ENCODE measurements at regions not wholly inside any gene's neighbourhood (a gene's known extent, or its start where the extent isn't known, plus 50 kb on each side); places are given as distances from the start of the nearest gene placed in this dataset.

DNA sequence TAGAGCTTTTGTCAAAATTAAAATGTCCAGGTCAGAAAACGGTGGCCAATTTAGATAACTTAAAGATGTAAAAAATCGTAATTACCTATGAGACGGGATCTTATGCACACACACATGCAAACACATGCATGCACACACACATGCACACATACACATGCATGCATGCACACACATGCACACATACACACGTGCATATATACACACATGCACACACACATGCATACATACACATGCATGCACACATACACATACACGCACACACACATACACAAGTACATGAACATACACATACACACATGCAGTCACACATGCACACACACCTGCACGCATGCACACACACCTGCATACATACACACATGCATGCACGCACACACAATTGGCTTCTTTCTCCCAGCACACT, 362.0 kb downstream of the IRX1 start:
- DNase-seq (ENCODE audit: low read depth) = no peak

DNA sequence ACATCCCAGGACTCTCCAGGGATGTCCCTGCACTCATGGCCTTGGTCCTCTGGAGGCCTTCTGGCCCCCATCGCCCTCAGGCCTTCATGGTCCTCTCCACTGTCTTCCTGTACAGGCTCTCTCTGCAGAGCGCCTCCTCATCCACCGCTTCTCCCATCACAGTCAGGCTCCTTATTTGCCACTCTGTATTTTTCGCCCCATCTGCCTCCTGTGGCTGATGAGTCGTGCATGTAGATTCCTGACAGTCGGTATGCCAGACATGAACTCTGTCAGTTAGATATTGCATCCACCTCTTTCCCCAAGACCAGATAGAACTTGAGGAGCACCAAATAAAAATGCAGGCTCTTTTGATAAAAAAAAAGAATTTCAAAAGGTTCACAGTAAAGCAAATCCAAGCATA, 362.8 kb downstream of the IRX1 start:
- DNase-seq (ENCODE audit: low read depth) = no peak

GRCh38 chr5:3962113-3962512, 366.5 kb downstream of the IRX1 start:
- DNase-seq (ENCODE audit: low read depth) = no peak

GRCh38 chr5:3963652-3964051, 368.0 kb downstream of the IRX1 start:
- DNase-seq (ENCODE audit: low read depth) = no peak

- DNase-seq (ENCODE audit: low read depth) = no peak
Measured at GRCh38 chr5:3980156-3980555, 384.5 kb downstream of the IRX1 start.

DNA sequence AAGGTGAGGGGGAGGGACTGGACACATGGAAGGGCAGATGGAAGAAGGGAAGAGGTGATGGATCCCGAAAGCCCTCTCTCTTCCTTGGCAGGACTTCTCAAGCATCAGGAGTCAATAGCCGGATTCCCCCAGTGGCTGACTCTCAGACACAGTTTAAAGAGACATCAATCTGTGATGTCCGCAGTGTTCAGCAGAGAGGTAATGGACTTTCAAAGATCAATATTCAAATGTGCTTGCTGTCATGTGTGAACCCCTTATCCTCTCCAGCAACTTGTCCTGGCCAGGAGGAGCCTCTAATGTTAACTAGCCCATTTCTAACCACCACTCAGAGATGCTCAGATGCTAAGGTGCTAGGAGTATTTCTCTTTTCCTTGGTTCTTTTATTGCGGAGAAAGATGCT, 392.2 kb downstream of the IRX1 start:
- DNase-seq (ENCODE audit: low read depth) = no peak

DNA sequence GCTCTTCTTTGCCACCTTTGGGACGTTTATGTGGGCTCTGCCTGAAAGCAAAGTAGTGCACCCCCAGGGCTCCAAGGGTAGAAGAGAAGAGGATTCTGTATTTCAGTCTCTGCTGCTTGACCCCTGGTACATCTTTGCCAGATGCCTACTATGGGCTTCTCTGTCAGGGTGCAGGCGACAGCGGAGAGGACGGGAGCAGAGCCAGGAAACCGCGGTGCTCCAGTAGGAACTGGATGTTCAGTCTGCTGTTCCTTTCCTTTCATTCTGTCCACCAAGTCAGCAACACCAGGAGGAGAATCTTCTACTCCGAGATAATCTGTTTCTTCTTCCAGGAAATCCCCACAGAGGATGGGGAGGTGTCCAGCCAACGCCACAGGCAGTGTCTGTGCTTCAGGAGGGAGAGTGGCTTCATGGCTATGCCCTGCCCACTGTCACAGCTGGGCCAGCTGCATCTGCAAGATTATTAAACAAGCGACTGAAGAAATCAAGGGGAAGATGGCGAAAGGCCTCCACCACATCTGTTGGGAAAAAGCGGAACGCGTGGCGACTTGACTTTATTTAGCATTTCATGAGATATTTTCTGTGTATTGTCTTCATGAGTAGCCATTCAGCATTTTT, 398.3 kb downstream of the IRX1 start:
- no peak for DNase-seq (ENCODE audit: low read depth)

DNA sequence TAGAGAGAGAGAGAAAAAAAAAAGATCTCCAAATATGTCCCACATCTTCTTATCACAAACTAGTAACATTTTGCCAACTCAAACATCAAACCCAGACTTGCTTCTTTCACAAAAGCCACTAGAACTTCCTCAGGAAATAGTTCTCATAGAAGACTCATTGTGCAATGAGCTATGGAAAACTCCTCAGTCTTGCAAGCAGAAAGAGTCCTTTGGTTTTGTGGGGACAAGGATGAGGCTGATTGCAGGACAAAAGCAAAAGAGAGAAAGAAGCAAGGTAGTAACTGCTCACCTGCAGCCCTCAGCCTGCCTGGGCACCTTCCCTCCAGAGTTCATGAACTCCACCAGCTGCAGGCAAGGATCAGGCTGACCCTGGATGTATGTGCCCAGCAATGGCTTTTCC, 399.0 kb downstream of the IRX1 start:
- DNase-seq (ENCODE audit: low read depth) = no peak

- no peak for DNase-seq (ENCODE audit: low read depth)
Measured at GRCh38 chr5:3995954-3996619, 400.5 kb downstream of the IRX1 start.

GRCh38 chr5:3996707-3997336, 401.2 kb downstream of the IRX1 start:
- DNase-seq (ENCODE audit: low read depth) = no peak

GRCh38 chr5:3997670-3998069, 402.0 kb downstream of the IRX1 start:
- DNase-seq (ENCODE audit: low read depth) = no peak

- no peak for DNase-seq (ENCODE audit: low read depth)
Measured at GRCh38 chr5:3999929-4000328, 404.3 kb downstream of the IRX1 start.

DNA sequence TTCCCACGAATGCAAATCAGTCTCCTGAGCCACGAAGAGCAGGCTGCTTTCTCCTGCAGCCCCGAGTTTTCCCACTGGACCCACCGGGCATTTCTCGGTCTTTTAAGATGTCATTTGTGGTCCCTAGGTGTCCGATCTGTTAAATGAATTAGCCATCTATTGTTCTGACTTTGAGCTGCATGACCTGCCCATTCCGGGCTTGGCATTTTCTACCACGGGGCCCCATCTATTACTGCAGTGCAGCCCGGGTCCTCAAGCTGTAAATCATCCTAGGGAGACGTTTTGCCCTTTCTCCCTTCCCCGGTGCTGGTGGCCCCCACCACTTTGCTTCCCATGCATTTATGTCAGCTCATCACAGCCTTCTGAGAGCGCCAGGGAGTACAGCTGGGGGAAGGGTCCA, 405.4 kb downstream of the IRX1 start:
- DNase-seq (ENCODE audit: low read depth) = no peak

- DNase-seq (ENCODE audit: low read depth) = no peak
Measured at GRCh38 chr5:4001758-4002533, 406.3 kb downstream of the IRX1 start.

DNA sequence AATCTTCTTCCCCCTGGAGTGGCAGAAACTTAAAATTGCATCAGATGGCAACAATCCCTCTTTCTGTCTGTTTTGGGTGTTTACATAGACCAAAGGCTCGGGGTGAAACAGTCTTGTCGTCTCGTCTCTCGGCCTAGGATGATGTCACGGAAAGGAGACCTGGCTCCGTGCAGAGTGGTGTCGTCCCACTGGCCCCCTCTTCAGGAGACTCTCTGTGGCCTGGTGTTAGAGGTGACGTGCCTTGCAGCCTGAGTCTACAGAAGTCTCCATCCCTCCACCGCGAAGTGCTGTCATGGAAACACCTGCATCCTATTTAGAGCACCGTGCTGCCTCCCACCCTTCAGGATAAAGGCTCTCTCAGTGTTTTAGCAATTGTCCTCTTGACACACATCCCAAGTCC, 409.7 kb downstream of the IRX1 start:
- DNase-seq (ENCODE audit: low read depth) = no peak

DNA sequence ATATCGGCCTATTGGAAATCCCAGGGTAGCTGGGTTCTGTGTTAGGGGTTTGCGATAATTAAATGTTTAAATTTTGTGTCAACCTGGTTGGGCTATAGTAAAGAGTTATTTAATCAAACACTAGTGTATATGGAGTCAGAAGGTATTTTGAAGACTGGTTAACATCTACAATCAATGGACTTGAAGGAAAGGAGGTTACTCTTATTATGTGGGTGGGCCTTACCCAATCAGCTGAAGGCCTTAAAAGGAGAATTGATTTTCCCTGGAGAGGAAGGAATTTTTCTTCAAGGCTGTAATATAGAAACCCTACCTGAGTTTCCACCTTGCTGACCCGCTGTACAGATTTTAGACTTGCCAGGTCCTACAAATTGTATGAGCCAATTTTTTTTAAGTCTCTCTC, 411.4 kb downstream of the IRX1 start:
- DNase-seq (ENCODE audit: low read depth) = no peak

- no peak for DNase-seq (ENCODE audit: low read depth)
Measured at GRCh38 chr5:4011943-4012342, 416.3 kb downstream of the IRX1 start.

DNA sequence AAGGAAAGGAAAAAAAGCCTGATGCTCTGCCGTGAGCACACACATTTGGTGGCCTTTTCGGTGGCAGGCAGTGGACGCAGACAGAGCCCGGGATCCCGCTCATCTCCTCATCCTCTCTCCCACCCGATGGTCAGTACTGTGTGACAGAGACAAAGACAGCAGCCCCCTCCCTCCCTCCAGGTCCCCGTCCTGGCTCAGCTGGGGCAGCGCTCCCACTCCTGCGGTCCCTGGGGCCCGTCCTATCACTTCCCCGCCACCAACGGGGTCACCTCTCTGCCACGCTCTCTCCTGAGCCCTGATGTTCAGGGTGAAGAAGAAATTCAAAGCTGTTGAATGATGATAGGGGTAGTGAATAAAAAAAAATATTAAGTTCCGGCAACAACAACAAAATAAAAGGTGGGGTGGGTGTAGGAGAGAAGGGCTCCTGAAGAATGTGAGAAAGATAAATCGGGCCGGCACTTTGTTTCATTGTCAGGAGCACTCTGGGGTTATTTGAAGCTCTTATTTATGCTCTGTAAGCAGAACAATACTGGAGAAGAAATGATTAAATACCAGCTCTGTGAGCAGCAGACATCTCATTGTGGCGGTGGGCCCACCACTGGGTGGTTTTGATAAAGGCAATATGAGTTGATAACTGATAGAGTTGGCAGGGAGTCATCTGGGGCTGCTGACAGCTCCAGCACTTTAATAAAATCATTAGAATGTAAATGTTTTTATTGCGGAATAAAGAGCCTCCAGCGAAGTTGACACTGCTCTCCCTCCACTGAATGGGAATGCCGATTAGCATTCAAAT, 417.7 kb downstream of the IRX1 start:
- no peak for DNase-seq (ENCODE audit: low read depth)

- no peak for DNase-seq (ENCODE audit: low read depth)
Measured at GRCh38 chr5:4015709-4016108, 420.1 kb downstream of the IRX1 start.

DNA sequence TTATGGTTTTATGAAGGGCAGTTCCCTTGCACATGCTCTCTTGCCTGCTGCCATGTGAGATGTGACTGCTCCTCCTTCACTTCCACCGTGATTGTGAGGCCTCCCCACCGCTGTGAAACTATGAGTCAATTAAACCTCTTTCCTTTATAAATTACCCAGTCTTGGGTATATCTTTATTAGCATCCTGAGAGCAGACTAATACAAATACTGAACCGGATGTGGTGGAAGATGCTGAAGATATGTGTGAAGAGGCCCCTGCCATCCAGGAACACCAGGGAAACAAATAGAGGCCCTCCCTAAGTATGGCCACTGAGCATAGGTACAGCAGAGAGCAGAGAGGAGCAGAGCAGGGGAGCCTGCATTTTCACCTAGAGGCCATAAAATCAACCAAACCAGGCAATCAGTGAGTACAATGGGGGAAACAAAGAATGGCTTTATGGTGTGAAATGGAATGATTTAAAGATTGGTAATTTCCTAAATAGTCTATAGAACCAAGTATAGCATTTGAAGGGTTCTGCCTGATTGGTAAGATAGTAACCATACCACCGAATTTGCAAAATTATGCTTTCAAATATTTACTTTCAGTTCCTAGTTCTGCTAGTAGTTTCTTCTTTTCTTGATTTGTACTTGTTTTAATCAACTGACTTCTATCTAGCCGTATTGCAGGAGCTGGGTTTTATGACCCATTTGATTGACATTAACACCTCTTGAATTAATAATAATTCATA, 421.6 kb downstream of the IRX1 start:
- DNase-seq (ENCODE audit: low read depth) = no peak

- DNase-seq (ENCODE audit: low read depth) = no peak
Measured at GRCh38 chr5:4018007-4018406, 422.4 kb downstream of the IRX1 start.

All from non-pigmented ciliary epithelial cell (primary cell).